Stimulated activated effector memory CD8-positive, alpha-beta T cell treated with anti-CD3 and anti-CD28 coated beads, Interleukin-12 subunit alpha, Interleukin-12 subunit beta, amount 100 ng/mL, for 72 hours (primary cell): ENCODE measurements at regions not wholly inside any gene's neighbourhood (a gene's known extent, or its start where the extent isn't known, plus 50 kb on each side); places are given as distances from the start of the nearest gene placed in this dataset.
"Not testable (repeated sequence)": the region's sequence is repeated elsewhere in the genome, so short reads cannot be mapped to it uniquely, and the experiment has no call there.

ENCODE experiments used
- ATAC-seq: fragments of 150-1000 bp; cut with Tn5 transposase; 2 replicates; pipeline ENCODE4 v1.10.0; 2021
- DNase-seq, 2 donors: peaks; one replicate each; pipeline ENCODE4 v3.0.0; 2021 to 2022; ENCODE audit warnings: low spot score in 2 of 2
- H3K27ac Mint-ChIP-seq: one replicate; pipeline ENCODE4 v1.8.0; 2022; ENCODE audit warnings: mild to moderate bottlenecking, mixed read lengths
- H3K36me3 Mint-ChIP-seq: one replicate; pipeline ENCODE4 v1.8.0; 2022; ENCODE audit warnings: mild to moderate bottlenecking, mixed read lengths
- H3K4me1 Mint-ChIP-seq: one replicate; pipeline ENCODE4 v1.8.0; 2022; ENCODE audit warnings: mixed read lengths
- H3K4me3 Mint-ChIP-seq: one replicate; pipeline ENCODE4 v1.8.0; 2022; ENCODE audit warnings: mild to moderate bottlenecking, mixed read lengths
- H3K9me3 Mint-ChIP-seq: one replicate; pipeline ENCODE4 v1.8.0; 2022; ENCODE audit warnings: mixed read lengths

GRCh38 chr11:29219531-29219930 lies 797.3 kb downstream of the KCNA4 start:
- H3K4me1 Mint-ChIP-seq = not testable (repeated sequence)

GRCh38 chr11:29217901-29218300 lies 798.9 kb downstream of the KCNA4 start:
- Mint-ChIP-seq H3K4me1 (no peaks in the 10 kb centered on the region), H3K36me3 (no peaks in the 10 kb centered on the region), H3K9me3 (peaks cover 25% of the 10 kb centered on the region), H3K27ac (no peak overlapping the region), H3K4me3 (no peak overlapping the region)
- DNase-seq (no peak), ATAC-seq (no peak)

More at GRCh38 chr11:29219531-29219930, 797.3 kb downstream of the KCNA4 start:
- H3K27ac Mint-ChIP-seq, DNase-seq, H3K36me3 Mint-ChIP-seq, ATAC-seq, H3K4me3 Mint-ChIP-seq: not testable (repeated sequence)
- H3K9me3 Mint-ChIP-seq = peaks cover 27% of the 10 kb centered on the region

- no peak for DNase-seq
- H3K4me1 Mint-ChIP-seq = no peaks in the 10 kb centered on the region
- H3K27ac Mint-ChIP-seq = no peak overlapping the region
- peaks cover 28% of the 10 kb centered on the region for H3K9me3 Mint-ChIP-seq
- H3K4me3 Mint-ChIP-seq = no peak overlapping the region
- H3K36me3 Mint-ChIP-seq = no peaks in the 10 kb centered on the region
- no peak for ATAC-seq
Measured at GRCh38 chr11:29214833-29215232, 802.0 kb downstream of the KCNA4 start.

GRCh38 chr11:29211202-29211601 lies 805.6 kb downstream of the KCNA4 start:
- H3K27ac Mint-ChIP-seq = no peak overlapping the region
- DNase-seq (no peak), ATAC-seq (no peak)
- no peaks in the 10 kb centered on the region for H3K36me3 Mint-ChIP-seq
- peaks cover 23% of the 10 kb centered on the region for H3K9me3 Mint-ChIP-seq
- H3K4me1 Mint-ChIP-seq = no peaks in the 10 kb centered on the region
- no peak overlapping the region for H3K4me3 Mint-ChIP-seq

- DNase-seq = no peak
- H3K9me3 Mint-ChIP-seq = peaks cover 21% of the 10 kb centered on the region
- no peak for ATAC-seq
- H3K4me1 Mint-ChIP-seq = no peaks in the 10 kb centered on the region
- no peak overlapping the region for H3K4me3 Mint-ChIP-seq
- H3K36me3 Mint-ChIP-seq = no peaks in the 10 kb centered on the region
- no peak overlapping the region for H3K27ac Mint-ChIP-seq
Measured at GRCh38 chr11:29210426-29210825, 806.4 kb downstream of the KCNA4 start.

- no peaks in the 10 kb centered on the region for H3K36me3 Mint-ChIP-seq
- no peaks in the 10 kb centered on the region for H3K4me1 Mint-ChIP-seq
- no peak overlapping the region for H3K4me3 Mint-ChIP-seq
- peaks cover 17% of the 10 kb centered on the region for H3K9me3 Mint-ChIP-seq
- no peak overlapping the region for H3K27ac Mint-ChIP-seq
- DNase-seq (no peak), ATAC-seq (no peak)
Measured at GRCh38 chr11:29208117-29208516, 808.7 kb downstream of the KCNA4 start.

- Mint-ChIP-seq H3K4me3 (no peak overlapping the region), H3K36me3 (no peaks in the 10 kb centered on the region), H3K9me3 (peaks cover 6% of the 10 kb centered on the region), H3K4me1 (no peaks in the 10 kb centered on the region), H3K27ac (no peak overlapping the region)
- DNase-seq (no peak), ATAC-seq (no peak)
Measured at GRCh38 chr11:29200791-29201562, 815.9 kb downstream of the KCNA4 start.

GRCh38 chr11:29190313-29190712 lies 826.5 kb downstream of the KCNA4 start:
- Mint-ChIP-seq H3K9me3 (peaks cover 16% of the 10 kb centered on the region), H3K27ac (no peak overlapping the region), H3K4me1 (no peaks in the 10 kb centered on the region), H3K36me3 (no peaks in the 10 kb centered on the region), H3K4me3 (no peak overlapping the region)
- DNase-seq = no peak
- ATAC-seq = no peak

GRCh38 chr11:29187215-29187614 lies 829.6 kb downstream of the KCNA4 start:
- H3K4me1 Mint-ChIP-seq = no peaks in the 10 kb centered on the region
- ATAC-seq (no peak), DNase-seq (no peak)
- peaks cover 18% of the 10 kb centered on the region for H3K9me3 Mint-ChIP-seq
- H3K36me3 Mint-ChIP-seq = no peaks in the 10 kb centered on the region
- H3K27ac Mint-ChIP-seq = no peak overlapping the region
- H3K4me3 Mint-ChIP-seq = no peak overlapping the region

- DNase-seq (no peak), ATAC-seq (no peak)
- Mint-ChIP-seq H3K9me3 (peaks cover 21% of the 10 kb centered on the region), H3K4me3 (no peak overlapping the region), H3K27ac (no peak overlapping the region), H3K36me3 (no peaks in the 10 kb centered on the region), H3K4me1 (no peaks in the 10 kb centered on the region)
Measured at GRCh38 chr11:29184939-29185890, 831.6 kb downstream of the KCNA4 start.

- Mint-ChIP-seq H3K27ac (no peak overlapping the region), H3K9me3 (peaks cover 16% of the 10 kb centered on the region), H3K4me3 (no peak overlapping the region), H3K36me3 (no peaks in the 10 kb centered on the region), H3K4me1 (no peaks in the 10 kb centered on the region)
- DNase-seq (no peak), ATAC-seq (no peak)
Measured at GRCh38 chr11:29183301-29183700, 833.5 kb downstream of the KCNA4 start.

GRCh38 chr11:29173660-29174062 lies 843.2 kb downstream of the KCNA4 start:
- no peaks in the 10 kb centered on the region for H3K4me1 Mint-ChIP-seq
- DNase-seq = no peak
- no peak overlapping the region for H3K27ac Mint-ChIP-seq

GRCh38 chr11:29171360-29171950 lies 845.4 kb downstream of the KCNA4 start:
- H3K27ac Mint-ChIP-seq = no peak overlapping the region
- no peaks in the 10 kb centered on the region for H3K4me1 Mint-ChIP-seq
- ATAC-seq (no peak), DNase-seq (no peak)
- no peak overlapping the region for H3K4me3 Mint-ChIP-seq
- H3K36me3 Mint-ChIP-seq = no peaks in the 10 kb centered on the region
- H3K9me3 Mint-ChIP-seq = peaks cover 18% of the 10 kb centered on the region

More at GRCh38 chr11:29173660-29174062, 843.2 kb downstream of the KCNA4 start:
- Mint-ChIP-seq H3K9me3 (peaks cover 18% of the 10 kb centered on the region), H3K4me3 (no peak overlapping the region), H3K36me3 (no peaks in the 10 kb centered on the region)
- no peak for ATAC-seq

- no peaks in the 10 kb centered on the region for H3K36me3 Mint-ChIP-seq
- H3K4me3 Mint-ChIP-seq = no peak overlapping the region
- ATAC-seq (no peak), DNase-seq (no peak)
- peaks cover 11% of the 10 kb centered on the region for H3K9me3 Mint-ChIP-seq
- no peaks in the 10 kb centered on the region for H3K4me1 Mint-ChIP-seq
- no peak overlapping the region for H3K27ac Mint-ChIP-seq
Measured at GRCh38 chr11:29166306-29166705, 850.5 kb downstream of the KCNA4 start.

- H3K4me1 Mint-ChIP-seq = no peaks in the 10 kb centered on the region
- no peak overlapping the region for H3K4me3 Mint-ChIP-seq
- no peak overlapping the region for H3K27ac Mint-ChIP-seq
- H3K36me3 Mint-ChIP-seq = no peaks in the 10 kb centered on the region
- DNase-seq (no peak), ATAC-seq (no peak)
- peaks cover 12% of the 10 kb centered on the region for H3K9me3 Mint-ChIP-seq
Measured at GRCh38 chr11:29163231-29163630, 853.6 kb downstream of the KCNA4 start.
